HG03354 (cell line): ENCODE measurements at regions not wholly inside any gene's neighbourhood (a gene's known extent, or its start where the extent isn't known, plus 50 kb on each side); places are given as distances from the start of the nearest gene placed in this dataset.
"Not testable (repeated sequence)": the region's sequence is repeated elsewhere in the genome, so short reads cannot be mapped to it uniquely, and the experiment has no call there.

ENCODE experiments used
- ATAC-seq: cut with Tn5 transposase; IDR thresholded peaks from one replicate; pipeline ENCODE4 v1.9.1; 2021; ENCODE audit warnings: mild to moderate bottlenecking; ENCODE audit not compliant: unreplicated experiment, poor library complexity, severe bottlenecking

GRCh38 chr2:128612628-128613027 lies 294.0 kb upstream of the HS6ST1 start:
- ATAC-seq: no peak

- ATAC-seq: no peak
Measured at GRCh38 chr2:128613351-128613750, 294.7 kb upstream of the HS6ST1 start.

- no peak for ATAC-seq
Measured at GRCh38 chr2:128613876-128614275, 295.2 kb upstream of the HS6ST1 start.

- not testable (repeated sequence) for ATAC-seq
Measured at GRCh38 chr2:128614907-128615306, 296.2 kb upstream of the HS6ST1 start.

- no peak for ATAC-seq
Measured at GRCh38 chr2:128615571-128615970, 296.9 kb upstream of the HS6ST1 start.

- no peak for ATAC-seq
Measured at GRCh38 chr2:128617029-128617590, 298.4 kb upstream of the HS6ST1 start.

GRCh38 chr2:128617661-128618060 lies 299.0 kb upstream of the HS6ST1 start:
- ATAC-seq: no peak

GRCh38 chr2:128618642-128619041 lies 300.0 kb upstream of the HS6ST1 start:
- no peak for ATAC-seq

- no peak for ATAC-seq
Measured at GRCh38 chr2:128619471-128620325, 301.0 kb upstream of the HS6ST1 start.

- ATAC-seq: no peak
Measured at GRCh38 chr2:128621074-128621473, 302.4 kb upstream of the HS6ST1 start.

GRCh38 chr2:128622371-128622770 lies 303.7 kb upstream of the HS6ST1 start:
- ATAC-seq: no peak

GRCh38 chr2:128622955-128623620 lies 304.4 kb upstream of the HS6ST1 start:
- ATAC-seq: no peak

GRCh38 chr2:128623776-128624761 lies 305.4 kb upstream of the HS6ST1 start:
- ATAC-seq: peak; percentile 81

- no peak for ATAC-seq
Measured at GRCh38 chr2:128624956-128625355, 306.3 kb upstream of the HS6ST1 start.

- ATAC-seq: no peak
Measured at GRCh38 chr2:128625421-128625820, 306.8 kb upstream of the HS6ST1 start.

- ATAC-seq: no peak
Measured at GRCh38 chr2:128625963-128626759, 307.5 kb upstream of the HS6ST1 start.

- ATAC-seq: no peak
Measured at GRCh38 chr2:128626760-128627511, 308.3 kb upstream of the HS6ST1 start.

GRCh38 chr2:128628206-128628605 lies 309.5 kb upstream of the HS6ST1 start:
- no peak for ATAC-seq
